Liver (tissue), 8 donors: ENCODE measurements at regions not wholly inside any gene's neighbourhood (a gene's known extent, or its start where the extent isn't known, plus 50 kb on each side); places are given as distances from the start of the nearest gene placed in this dataset.

ENCODE experiments used
- DNase-seq: peaks from one replicate; pipeline ENCODE4 v3.0.0-alpha.2; 2017; ENCODE audit warnings: low spot score
- H3K27ac ChIP-seq, 2 donors: one replicate each; pipeline ENCODE4 v1.7.0; 2013; ENCODE audit warnings: inconsistent platforms in 2 of 2, low read length in 2 of 2, control low read depth in 1 of 2, low read depth in 1 of 2, mild to moderate bottlenecking in 1 of 2
- H3K27me3 ChIP-seq, 4 donors: one replicate each; pipeline versions ENCODE4 v1.6.1 to v1.7.0; 2013; ENCODE audit warnings: low read length in 3 of 4, inconsistent platforms in 1 of 4, mild to moderate bottlenecking in 1 of 4, moderate library complexity in 1 of 4; ENCODE audit not compliant: control insufficient read depth in 4 of 4, insufficient read depth in 4 of 4
- H3K36me3 ChIP-seq, 4 donors: one replicate each; pipeline versions ENCODE4 v1.6.1 to v1.7.0; 2013; ENCODE audit warnings: low read length in 3 of 4, mild to moderate bottlenecking in 3 of 4, low read depth in 1 of 4, moderate library complexity in 1 of 4; ENCODE audit not compliant: control insufficient read depth in 4 of 4, insufficient read depth in 3 of 4
- H3K4me1 ChIP-seq, 4 donors: one replicate each; pipeline versions ENCODE4 v1.6.1 to v1.7.0; 2013; ENCODE audit warnings: low read length in 3 of 4, mild to moderate bottlenecking in 3 of 4, moderate library complexity in 1 of 4; ENCODE audit not compliant: control insufficient read depth in 4 of 4, insufficient read depth in 4 of 4
- H3K4me3 ChIP-seq, 3 donors: one replicate each; pipeline versions ENCODE4 v1.6.1 to v1.7.0; 2013; ENCODE audit warnings: low read length in 3 of 3, control low read depth in 1 of 3, low read depth in 1 of 3, mild to moderate bottlenecking in 1 of 3
- H3K9ac ChIP-seq, 2 donors: one replicate each; pipeline ENCODE4 v1.7.0; 2013; ENCODE audit warnings: low read length in 2 of 2, mild to moderate bottlenecking in 2 of 2, moderate library complexity in 2 of 2, control low read depth in 1 of 2, low read depth in 1 of 2
- H3K9me3 ChIP-seq, 4 donors: one replicate each; pipeline versions ENCODE4 v1.6.1 to v1.7.0; 2013; ENCODE audit warnings: low read length in 3 of 4; ENCODE audit not compliant: control insufficient read depth in 4 of 4
- ATF3 ChIP-seq: IDR thresholded peaks from 2 replicates; pipeline ENCODE4 v1.6.1; 2016; ENCODE audit warnings: antibody characterized with exemption
- CTCF ChIP-seq: fragments of 150-350 bp; IDR thresholded peaks from 2 replicates; pipeline ENCODE4 v1.5.1; 2017; ENCODE audit warnings: improper control_type of control experiment, low read depth, low read length; ENCODE audit not compliant: missing input control
- EGR1 ChIP-seq, 2 donors: IDR thresholded peaks; 2 replicates each; pipeline ENCODE4 v1.6.1; 2016 to 2018; ENCODE audit warnings: antibody characterized with exemption in 2 of 2, low read depth in 2 of 2
- FOXA1 ChIP-seq: IDR thresholded peaks from 2 replicates; pipeline ENCODE4 v1.6.1; 2016; ENCODE audit warnings: antibody characterized with exemption
- FOXA2 ChIP-seq: IDR thresholded peaks from 2 replicates; pipeline ENCODE4 v1.6.1; 2016; ENCODE audit warnings: antibody characterized with exemption
- GABPA ChIP-seq, 2 donors: IDR thresholded peaks in 1 of 2; conservative IDR thresholded peaks in 1 of 2; 2 replicates each; pipeline ENCODE4 v1.6.1; 2016; ENCODE audit warnings: antibody characterized with exemption in 2 of 2, mild to moderate bottlenecking in 1 of 2, moderate library complexity in 1 of 2
- HNF4A ChIP-seq, 2 donors: conservative IDR thresholded peaks; 2 replicates each; pipeline ENCODE4 v1.6.1; 2016; ENCODE audit warnings: antibody characterized with exemption in 2 of 2, mild to moderate bottlenecking in 2 of 2
- HNF4G ChIP-seq: IDR thresholded peaks from 2 replicates; pipeline ENCODE4 v1.6.1; 2016; ENCODE audit warnings: antibody characterized with exemption
- JUND ChIP-seq, 2 donors: IDR thresholded peaks; 2 replicates each; pipeline ENCODE4 v1.6.1; 2016; ENCODE audit warnings: antibody characterized with exemption in 2 of 2
- MAX ChIP-seq: IDR thresholded peaks from 2 replicates; pipeline ENCODE4 v1.6.1; 2016; ENCODE audit warnings: antibody characterized with exemption
- NR2F2 ChIP-seq: IDR thresholded peaks from 2 replicates; pipeline ENCODE4 v1.6.1; 2016; ENCODE audit warnings: antibody characterized with exemption
- RAD21 ChIP-seq, 2 donors: IDR thresholded peaks; 2 replicates each; pipeline ENCODE4 v1.6.1; 2016; ENCODE audit warnings: antibody characterized with exemption in 2 of 2, mild to moderate bottlenecking in 2 of 2
- REST ChIP-seq: IDR thresholded peaks from 2 replicates; pipeline ENCODE4 v1.6.1; 2016; ENCODE audit warnings: antibody characterized with exemption, mild to moderate bottlenecking
- RXRA ChIP-seq, 2 donors: IDR thresholded peaks; 2 replicates each; pipeline ENCODE4 v1.6.1; 2017 to 2018; ENCODE audit warnings: antibody characterized with exemption in 2 of 2, mild to moderate bottlenecking in 1 of 2
- SP1 ChIP-seq: IDR thresholded peaks from 2 replicates; pipeline ENCODE4 v1.6.1; 2018; ENCODE audit warnings: antibody characterized with exemption, mild to moderate bottlenecking
- TAF1 ChIP-seq: conservative IDR thresholded peaks from 2 replicates; pipeline ENCODE4 v1.6.1; 2016; ENCODE audit warnings: antibody characterized with exemption, mild to moderate bottlenecking
- YY1 ChIP-seq: IDR thresholded peaks from 2 replicates; pipeline ENCODE4 v1.6.1; 2016; ENCODE audit warnings: antibody characterized with exemption, mild to moderate bottlenecking
- ZBTB33 ChIP-seq: IDR thresholded peaks from 2 replicates; pipeline ENCODE4 v1.6.1; 2016; ENCODE audit warnings: antibody characterized with exemption
- whole genome bisulfite sequencing: extraction: QIAGEN DNeasy Blood & Tissue Kit; methylation state at CpG from one replicate; pipeline ENCODE4 v1.1.7; 2013; 5-methylcytosine and 5-hydroxymethylcytosine counted together
- donor health status: healthy.
- donor health status: healthy.
- donor health status: healthy.
- donor health status: healthy.
- donor health status: healthy.

- TF ChIP-seq CTCF, result no peak
- no peak for TF ChIP-seq GABPA (IDR thresholded peaks at IDR 0.05 in 1 of 2, conservative IDR thresholded peaks at IDR 0.05 in 1 of 2)
- no peak for TF ChIP-seq FOXA1
These were observed 365.5 kb upstream of the RUNX1 start (continued) for GRCh38 chr21:35414507-35415139.

- no peaks in the 10 kb centered on the region for H3K36me3 ChIP-seq
- H3K4me1 ChIP-seq, result no peaks in the 10 kb centered on the region
- no peak overlapping the region for H3K4me3 ChIP-seq
- no peaks in the 10 kb centered on the region for H3K9me3 ChIP-seq
- no peak for TF ChIP-seq TAF1
- TF ChIP-seq NR2F2, result no peak
- TF ChIP-seq HNF4A (conservative IDR thresholded peaks at IDR 0.05), result no peak
- no peak for TF ChIP-seq FOXA2
- no peak for TF ChIP-seq RXRA (IDR thresholded peaks at IDR 0.05)
- TF ChIP-seq MAX, result no peak
- TF ChIP-seq HNF4G, result no peak
- no peak for TF ChIP-seq ZBTB33
- no peak for TF ChIP-seq CTCF
- no peak for TF ChIP-seq FOXA1
- no peak for TF ChIP-seq ATF3
- no peak for TF ChIP-seq REST
- TF ChIP-seq RAD21 (IDR thresholded peaks at IDR 0.05), result no peak
- no peak for TF ChIP-seq YY1
- TF ChIP-seq GABPA (IDR thresholded peaks at IDR 0.05 in 1 of 2, conservative IDR thresholded peaks at IDR 0.05 in 1 of 2), result no peak
- TF ChIP-seq SP1, result no peak
- no peak for TF ChIP-seq EGR1 (IDR thresholded peaks at IDR 0.05; ENCODE audit: low read depth in 2 of 2)
- no peak for TF ChIP-seq JUND (IDR thresholded peaks at IDR 0.05)
- H3K27me3 ChIP-seq, result peaks cover 0 to 10% (median 2%) of the 10 kb centered on the region in 4 donors
- H3K9ac ChIP-seq, result no peak overlapping the region
- DNase-seq, result no peak
- WGBS, result 77% methylated on average over 3 of the region's 3 CpGs
- no peak overlapping the region for H3K27ac ChIP-seq
These were observed 365.0 kb upstream of the RUNX1 start for GRCh38 chr21:35414056-35414455.
